Kidney (tissue), 13 donors: ENCODE measurements at regions not wholly inside any gene's neighbourhood (a gene's known extent, or its start where the extent isn't known, plus 50 kb on each side); places are given as distances from the start of the nearest gene placed in this dataset.
"Not testable (repeated sequence)": the region's sequence is repeated elsewhere in the genome, so short reads cannot be mapped to it uniquely, and the experiment has no call there.

Experiments used
- DNase-seq, 5 donors: peaks; one replicate each; pipeline ENCODE4 v3.0.0-alpha.2; 2013 to 2020
- FAIRE-seq: peaks from 2 replicates; lab custom pipeline; 2012; peaks lifted over from hg19 to GRCh38; lab: Jason Lieb, UNC
- H3K27ac ChIP-seq, 2 donors: one replicate each; pipeline ENCODE4 v1.7.0; 2013; ENCODE audit warnings: low read depth in 2 of 2, low read length in 2 of 2, inconsistent platforms in 1 of 2
- H3K27me3 ChIP-seq: one replicate; pipeline ENCODE4 v1.7.1; 2013; ENCODE audit warnings: low read length, inconsistent platforms; ENCODE audit not compliant: control insufficient read depth, insufficient read depth
- H3K36me3 ChIP-seq, 3 donors: one replicate each; pipeline versions ENCODE4 v1.7.0 to v1.7.1; 2013; ENCODE audit warnings: low read length in 3 of 3, control low read depth in 1 of 3, inconsistent platforms in 1 of 3; ENCODE audit not compliant: insufficient read depth in 3 of 3, control insufficient read depth in 2 of 3
- H3K4me1 ChIP-seq, 3 donors: one replicate each; pipeline versions ENCODE4 v1.7.0 to v1.7.1; 2013; ENCODE audit warnings: low read length in 3 of 3, inconsistent platforms in 1 of 3, low read depth in 1 of 3; ENCODE audit not compliant: control insufficient read depth in 2 of 3, insufficient read depth in 2 of 3
- H3K4me3 ChIP-seq, 3 donors: one replicate each; pipeline versions ENCODE4 v1.7.0 to v1.8.1; 2013; ENCODE audit warnings: low read length in 3 of 3, control low read depth in 1 of 3, inconsistent platforms in 1 of 3
- H3K9ac ChIP-seq, 3 donors: one replicate each; pipeline versions ENCODE4 v1.7.0 to v1.7.1; 2013; ENCODE audit warnings: low read length in 3 of 3, control low read depth in 1 of 3, inconsistent platforms in 1 of 3
- H3K9me3 ChIP-seq, 3 donors: one replicate each; pipeline versions ENCODE4 v1.7.0 to v1.7.1; 2013; ENCODE audit warnings: low read length in 3 of 3, control low read depth in 1 of 3, inconsistent platforms in 1 of 3; ENCODE audit not compliant: control insufficient read depth in 2 of 3, insufficient read depth in 1 of 3
- CTCF ChIP-seq: IDR thresholded peaks from 3 replicates; pipeline ENCODE4 v1.5.1; 2012; ENCODE audit warnings: mild to moderate bottlenecking, moderate library complexity, borderline replicate concordance; ENCODE audit not compliant: insufficient read depth; ENCODE audit errors: extremely low read depth
- intact Hi-C: fragments of 100-400 bp; cut with DNase I; formaldehyde crosslinking; loops from one replicate; pipeline ENCODE4 v1.11.1; 2022
- donor health status: control.
- donor health status: control.
- donor health status: control.
- donor health status: control.
- donor health status: control.
- donor health status: DM: yes; HTN: yes; CAD: no.
- donor health status: Normal renal cell carcinoma (clear cell type).

- no peak overlapping the region for H3K27ac ChIP-seq
- DNase-seq, result no peak
- H3K4me3 ChIP-seq, result no peak overlapping the region
- no peak for FAIRE-seq
- intact Hi-C loops, result no loop called here
- no peaks in the 10 kb centered on the region for H3K4me1 ChIP-seq
- no peak for TF ChIP-seq CTCF
- no peaks in the 10 kb centered on the region for H3K27me3 ChIP-seq
- no peaks in the 10 kb centered on the region for H3K36me3 ChIP-seq
- H3K9ac ChIP-seq, result no peak overlapping the region
- H3K9me3 ChIP-seq, result peaks cover 0 to 7% (median 0%) of the 10 kb centered on the region in 3 donors
Observed at GRCh38 chr14:50026396-50026795, 90.0 kb downstream of the VCPKMT start.

- H3K9me3 ChIP-seq, result peaks cover 0 to 7% (median 0%) of the 10 kb centered on the region in 3 donors
- intact Hi-C loops, result no loop called here
- H3K4me3 ChIP-seq, result no peak overlapping the region
- TF ChIP-seq CTCF, result no peak
- H3K9ac ChIP-seq, result no peak overlapping the region
- no peak for FAIRE-seq
- no peak overlapping the region for H3K27ac ChIP-seq
- no peaks in the 10 kb centered on the region for H3K4me1 ChIP-seq
- no peak for DNase-seq
- no peaks in the 10 kb centered on the region for H3K36me3 ChIP-seq
- no peaks in the 10 kb centered on the region for H3K27me3 ChIP-seq
Observed at GRCh38 chr14:50027816-50028215, 88.6 kb downstream of the VCPKMT start.

- Histone ChIP-seq H3K27ac (no peak overlapping the region), H3K4me3 (no peak overlapping the region), H3K27me3 (no peaks in the 10 kb centered on the region), H3K9me3 (peaks cover 0 to 7% (median 0%) of the 10 kb centered on the region in 3 donors), H3K9ac (no peak overlapping the region), H3K4me1 (no peaks in the 10 kb centered on the region), H3K36me3 (no peaks in the 10 kb centered on the region)
- no peak for TF ChIP-seq CTCF
- intact Hi-C loops, result no loop called here
- FAIRE-seq (no peak), DNase-seq (no peak)
Observed at GRCh38 chr14:50028458-50028857, 87.9 kb downstream of the VCPKMT start.

- no peak for DNase-seq
- Histone ChIP-seq H3K9ac (no peak overlapping the region), H3K4me3 (no peak overlapping the region), H3K36me3 (no peaks in the 10 kb centered on the region), H3K27me3 (no peaks in the 10 kb centered on the region), H3K27ac (no peak overlapping the region), H3K9me3 (peaks cover 0 to 7% (median 0%) of the 10 kb centered on the region in 3 donors), H3K4me1 (no peaks in the 10 kb centered on the region)
- intact Hi-C loops, result no loop called here
- no peak for TF ChIP-seq CTCF
- no peak for FAIRE-seq
Observed at GRCh38 chr14:50030036-50030435, 86.3 kb downstream of the VCPKMT start.

- H3K9me3 ChIP-seq, H3K27ac ChIP-seq, H3K9ac ChIP-seq, intact Hi-C loops, FAIRE-seq, H3K36me3 ChIP-seq, H3K4me1 ChIP-seq, DNase-seq, H3K4me3 ChIP-seq, H3K27me3 ChIP-seq: not testable (repeated sequence)
Observed at GRCh38 chr14:50030911-50031310, 85.5 kb downstream of the VCPKMT start.
